ENCODE measurements at regions not wholly inside any gene's neighbourhood (a gene's known extent, or its start where the extent isn't known, plus 50 kb on each side); places are given as distances from the start of the nearest gene placed in this dataset.

GRCh38 chr22:44623771-44624510 lies 78.1 kb upstream of the PRR5 start:
- peak in 1 of 6 experiments; percentile 11 for TF ChIP-seq CTCF (IDR thresholded peaks at IDR 0.05)
- no peak for TF ChIP-seq POLR2A (IDR thresholded peaks at IDR 0.05)

All from Peyer's patch (tissue), 4 donors.